Liver (tissue), 8 donors: ENCODE measurements at regions not wholly inside any gene's neighbourhood (a gene's known extent, or its start where the extent isn't known, plus 50 kb on each side); places are given as distances from the start of the nearest gene placed in this dataset.
"Not testable (repeated sequence)": the region's sequence is repeated elsewhere in the genome, so short reads cannot be mapped to it uniquely, and the experiment has no call there.

Experiments
- DNase-seq: peaks from one replicate; pipeline ENCODE4 v3.0.0-alpha.2; 2017; ENCODE audit warnings: low spot score
- H3K27ac ChIP-seq, 2 donors: one replicate each; pipeline ENCODE4 v1.7.0; 2013; ENCODE audit warnings: inconsistent platforms in 2 of 2, low read length in 2 of 2, control low read depth in 1 of 2, low read depth in 1 of 2, mild to moderate bottlenecking in 1 of 2
- H3K27me3 ChIP-seq, 4 donors: one replicate each; pipeline versions ENCODE4 v1.6.1 to v1.7.0; 2013; ENCODE audit warnings: low read length in 3 of 4, inconsistent platforms in 1 of 4, mild to moderate bottlenecking in 1 of 4, moderate library complexity in 1 of 4; ENCODE audit not compliant: control insufficient read depth in 4 of 4, insufficient read depth in 4 of 4
- H3K36me3 ChIP-seq, 4 donors: one replicate each; pipeline versions ENCODE4 v1.6.1 to v1.7.0; 2013; ENCODE audit warnings: low read length in 3 of 4, mild to moderate bottlenecking in 3 of 4, low read depth in 1 of 4, moderate library complexity in 1 of 4; ENCODE audit not compliant: control insufficient read depth in 4 of 4, insufficient read depth in 3 of 4
- H3K4me1 ChIP-seq, 4 donors: one replicate each; pipeline versions ENCODE4 v1.6.1 to v1.7.0; 2013; ENCODE audit warnings: low read length in 3 of 4, mild to moderate bottlenecking in 3 of 4, moderate library complexity in 1 of 4; ENCODE audit not compliant: control insufficient read depth in 4 of 4, insufficient read depth in 4 of 4
- H3K4me3 ChIP-seq, 3 donors: one replicate each; pipeline versions ENCODE4 v1.6.1 to v1.7.0; 2013; ENCODE audit warnings: low read length in 3 of 3, control low read depth in 1 of 3, low read depth in 1 of 3, mild to moderate bottlenecking in 1 of 3
- H3K9ac ChIP-seq, 2 donors: one replicate each; pipeline ENCODE4 v1.7.0; 2013; ENCODE audit warnings: low read length in 2 of 2, mild to moderate bottlenecking in 2 of 2, moderate library complexity in 2 of 2, control low read depth in 1 of 2, low read depth in 1 of 2
- H3K9me3 ChIP-seq, 4 donors: one replicate each; pipeline versions ENCODE4 v1.6.1 to v1.7.0; 2013; ENCODE audit warnings: low read length in 3 of 4; ENCODE audit not compliant: control insufficient read depth in 4 of 4
- CTCF ChIP-seq: fragments of 150-350 bp; IDR thresholded peaks from 2 replicates; pipeline ENCODE4 v1.5.1; 2017; ENCODE audit warnings: improper control_type of control experiment, low read depth, low read length; ENCODE audit not compliant: missing input control
- EGR1 ChIP-seq, 2 donors: IDR thresholded peaks; 2 replicates each; pipeline ENCODE4 v1.6.1; 2016 to 2018; ENCODE audit warnings: antibody characterized with exemption in 2 of 2, low read depth in 2 of 2
- FOXA1 ChIP-seq: IDR thresholded peaks from 2 replicates; pipeline ENCODE4 v1.6.1; 2016; ENCODE audit warnings: antibody characterized with exemption
- FOXA2 ChIP-seq: IDR thresholded peaks from 2 replicates; pipeline ENCODE4 v1.6.1; 2016; ENCODE audit warnings: antibody characterized with exemption
- GABPA ChIP-seq, 2 donors: IDR thresholded peaks in 1 of 2; conservative IDR thresholded peaks in 1 of 2; 2 replicates each; pipeline ENCODE4 v1.6.1; 2016; ENCODE audit warnings: antibody characterized with exemption in 2 of 2, mild to moderate bottlenecking in 1 of 2, moderate library complexity in 1 of 2
- HNF4A ChIP-seq, 2 donors: conservative IDR thresholded peaks; 2 replicates each; pipeline ENCODE4 v1.6.1; 2016; ENCODE audit warnings: antibody characterized with exemption in 2 of 2, mild to moderate bottlenecking in 2 of 2
- HNF4G ChIP-seq: IDR thresholded peaks from 2 replicates; pipeline ENCODE4 v1.6.1; 2016; ENCODE audit warnings: antibody characterized with exemption
- JUND ChIP-seq, 2 donors: IDR thresholded peaks; 2 replicates each; pipeline ENCODE4 v1.6.1; 2016; ENCODE audit warnings: antibody characterized with exemption in 2 of 2
- MAX ChIP-seq: IDR thresholded peaks from 2 replicates; pipeline ENCODE4 v1.6.1; 2016; ENCODE audit warnings: antibody characterized with exemption
- NR2F2 ChIP-seq: IDR thresholded peaks from 2 replicates; pipeline ENCODE4 v1.6.1; 2016; ENCODE audit warnings: antibody characterized with exemption
- RAD21 ChIP-seq, 2 donors: IDR thresholded peaks; 2 replicates each; pipeline ENCODE4 v1.6.1; 2016; ENCODE audit warnings: antibody characterized with exemption in 2 of 2, mild to moderate bottlenecking in 2 of 2
- REST ChIP-seq: IDR thresholded peaks from 2 replicates; pipeline ENCODE4 v1.6.1; 2016; ENCODE audit warnings: antibody characterized with exemption, mild to moderate bottlenecking
- RXRA ChIP-seq, 2 donors: IDR thresholded peaks; 2 replicates each; pipeline ENCODE4 v1.6.1; 2017 to 2018; ENCODE audit warnings: antibody characterized with exemption in 2 of 2, mild to moderate bottlenecking in 1 of 2
- SP1 ChIP-seq: IDR thresholded peaks from 2 replicates; pipeline ENCODE4 v1.6.1; 2018; ENCODE audit warnings: antibody characterized with exemption, mild to moderate bottlenecking
- TAF1 ChIP-seq: conservative IDR thresholded peaks from 2 replicates; pipeline ENCODE4 v1.6.1; 2016; ENCODE audit warnings: antibody characterized with exemption, mild to moderate bottlenecking
- YY1 ChIP-seq: IDR thresholded peaks from 2 replicates; pipeline ENCODE4 v1.6.1; 2016; ENCODE audit warnings: antibody characterized with exemption, mild to moderate bottlenecking
- WGBS: extraction: QIAGEN DNeasy Blood & Tissue Kit; methylation state at CpG from one replicate; pipeline ENCODE4 v1.1.7; 2013; 5-methylcytosine and 5-hydroxymethylcytosine counted together
- TF ChIP-seq, protein P1 (sequence below): IDR thresholded peaks from 2 replicates; pipeline ENCODE4 v1.6.1; 2016; ENCODE audit warnings: antibody characterized with exemption
- TF ChIP-seq, protein P2 (sequence below): IDR thresholded peaks from 2 replicates; pipeline ENCODE4 v1.6.1; 2016; ENCODE audit warnings: antibody characterized with exemption
- donor health status: healthy.
- donor health status: healthy.
- donor health status: healthy.
- donor health status: healthy.
- donor health status: healthy.

DNA sequence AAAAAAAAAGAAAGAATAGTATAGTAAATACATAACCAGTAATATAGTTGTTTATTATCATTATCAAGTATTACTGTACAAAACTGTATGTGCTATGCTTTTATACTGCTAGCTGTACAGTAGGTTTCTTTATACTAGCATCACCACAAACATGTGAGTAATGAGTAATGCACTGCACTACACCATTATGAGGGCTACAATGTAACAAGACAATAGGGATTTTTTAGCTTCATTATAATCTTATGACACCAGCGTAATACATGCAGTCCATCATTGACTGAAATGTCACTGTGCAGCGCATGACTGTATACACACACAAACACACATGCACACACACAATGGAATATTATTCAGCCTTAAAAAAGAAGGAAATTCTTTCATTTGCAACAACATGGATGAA, 111.5 kb upstream of the ZBED5 start:
- no peaks in the 10 kb centered on the region for H3K27me3 ChIP-seq
- H3K36me3 ChIP-seq, result no peaks in the 10 kb centered on the region
- TF ChIP-seq TAF1 (no peak), GABPA (IDR thresholded peaks at IDR 0.05 in 1 of 2, conservative IDR thresholded peaks at IDR 0.05 in 1 of 2) (no peak), RXRA (IDR thresholded peaks at IDR 0.05) (no peak), FOXA2 (no peak)
- DNase-seq, result no peak
- H3K4me3 ChIP-seq, result no peak overlapping the region
- no peaks in the 10 kb centered on the region for H3K9me3 ChIP-seq
- no peak overlapping the region for H3K9ac ChIP-seq
- H3K27ac ChIP-seq, result no peak overlapping the region
- H3K4me1 ChIP-seq, result no peaks in the 10 kb centered on the region
- WGBS, result 96% methylated on average over 2 of the region's 2 CpGs

GRCh38 chr11:10956884-10957283, 99.0 kb upstream of the ZBED5 start:
- not testable (repeated sequence) for H3K4me3 ChIP-seq, H3K27ac ChIP-seq, H3K9me3 ChIP-seq, DNase-seq, H3K9ac ChIP-seq, H3K27me3 ChIP-seq, H3K36me3 ChIP-seq, H3K4me1 ChIP-seq
- 68% methylated on average over 1 of the region's 1 CpG for WGBS

GRCh38 chr11:10955616-10956015, 97.8 kb upstream of the ZBED5 start:
- Histone ChIP-seq H3K4me1 (no peaks in the 10 kb centered on the region), H3K4me3 (no peak overlapping the region), H3K27ac (no peak overlapping the region), H3K9ac (no peak overlapping the region), H3K36me3 (no peaks in the 10 kb centered on the region), H3K27me3 (peaks cover 0 to 2% (median 0%) of the 10 kb centered on the region in 4 donors), H3K9me3 (peaks cover 0 to 2% (median 0%) of the 10 kb centered on the region in 4 donors)
- no peak for DNase-seq
- WGBS, result 78% methylated on average over 1 of the region's 1 CpG
- no peak for TF ChIP-seq NR2F2
- no peak for TF ChIP-seq GABPA (IDR thresholded peaks at IDR 0.05 in 1 of 2, conservative IDR thresholded peaks at IDR 0.05 in 1 of 2)
- TF ChIP-seq EGR1 (IDR thresholded peaks at IDR 0.05; ENCODE audit: low read depth in 2 of 2), result no peak
- no peak for TF ChIP-seq FOXA2
- TF ChIP-seq, protein P1, sequence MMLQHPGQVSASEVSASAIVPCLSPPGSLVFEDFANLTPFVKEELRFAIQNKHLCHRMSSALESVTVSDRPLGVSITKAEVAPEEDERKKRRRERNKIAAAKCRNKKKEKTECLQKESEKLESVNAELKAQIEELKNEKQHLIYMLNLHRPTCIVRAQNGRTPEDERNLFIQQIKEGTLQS, result no peak
- TF ChIP-seq MAX, result no peak
- no peak for TF ChIP-seq YY1
- no peak for TF ChIP-seq HNF4G
- TF ChIP-seq RXRA (IDR thresholded peaks at IDR 0.05), result no peak
- TF ChIP-seq, protein P2, sequence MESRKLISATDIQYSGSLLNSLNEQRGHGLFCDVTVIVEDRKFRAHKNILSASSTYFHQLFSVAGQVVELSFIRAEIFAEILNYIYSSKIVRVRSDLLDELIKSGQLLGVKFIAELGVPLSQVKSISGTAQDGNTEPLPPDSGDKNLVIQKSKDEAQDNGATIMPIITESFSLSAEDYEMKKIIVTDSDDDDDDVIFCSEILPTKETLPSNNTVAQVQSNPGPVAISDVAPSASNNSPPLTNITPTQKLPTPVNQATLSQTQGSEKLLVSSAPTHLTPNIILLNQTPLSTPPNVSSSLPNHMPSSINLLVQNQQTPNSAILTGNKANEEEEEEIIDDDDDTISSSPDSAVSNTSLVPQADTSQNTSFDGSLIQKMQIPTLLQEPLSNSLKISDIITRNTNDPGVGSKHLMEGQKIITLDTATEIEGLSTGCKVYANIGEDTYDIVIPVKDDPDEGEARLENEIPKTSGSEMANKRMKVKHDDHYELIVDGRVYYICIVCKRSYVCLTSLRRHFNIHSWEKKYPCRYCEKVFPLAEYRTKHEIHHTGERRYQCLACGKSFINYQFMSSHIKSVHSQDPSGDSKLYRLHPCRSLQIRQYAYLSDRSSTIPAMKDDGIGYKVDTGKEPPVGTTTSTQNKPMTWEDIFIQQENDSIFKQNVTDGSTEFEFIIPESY, result no peak
- TF ChIP-seq RAD21 (IDR thresholded peaks at IDR 0.05), result no peak
- TF ChIP-seq FOXA1, result no peak
- no peak for TF ChIP-seq REST
- no peak for TF ChIP-seq HNF4A (conservative IDR thresholded peaks at IDR 0.05)
- no peak for TF ChIP-seq JUND (IDR thresholded peaks at IDR 0.05)
- TF ChIP-seq SP1, result no peak
- TF ChIP-seq TAF1, result no peak
- TF ChIP-seq CTCF, result no peak
